ENCODE measurements at regions not wholly inside any gene's neighbourhood (a gene's known extent, or its start where the extent isn't known, plus 50 kb on each side); places are given as distances from the start of the nearest gene placed in this dataset.

DNA sequence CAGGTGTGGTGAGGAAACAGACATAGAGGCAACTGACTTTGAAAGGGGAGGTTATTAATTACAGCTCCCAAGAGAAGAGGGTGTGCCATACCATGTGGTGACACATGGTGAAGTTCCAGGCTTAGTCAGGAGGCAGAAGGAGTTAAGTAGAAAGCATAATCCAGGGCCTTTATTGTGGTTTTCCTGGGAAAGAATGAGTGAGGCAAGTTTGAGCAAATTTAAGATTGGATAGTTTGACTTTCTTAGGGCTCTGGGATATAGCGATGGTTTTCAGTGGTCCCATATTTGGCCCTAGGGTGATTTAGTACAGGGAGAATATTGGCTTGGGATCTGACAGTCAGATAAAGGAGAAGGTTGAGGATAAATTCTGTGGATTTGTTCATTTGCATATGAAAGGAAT is 495.9 kb upstream of the FSTL5 start:
- no peak for TF ChIP-seq CTCF (IDR thresholded peaks at IDR 0.05)
- TF ChIP-seq POLR2A (IDR thresholded peaks at IDR 0.05): no peak
